ENCODE measurements at regions not wholly inside any gene's neighbourhood (a gene's known extent, or its start where the extent isn't known, plus 50 kb on each side); places are given as distances from the start of the nearest gene placed in this dataset.
A peak's percentile ranks its signal among the peaks of the same experiment; 100 is the strongest.

DNA sequence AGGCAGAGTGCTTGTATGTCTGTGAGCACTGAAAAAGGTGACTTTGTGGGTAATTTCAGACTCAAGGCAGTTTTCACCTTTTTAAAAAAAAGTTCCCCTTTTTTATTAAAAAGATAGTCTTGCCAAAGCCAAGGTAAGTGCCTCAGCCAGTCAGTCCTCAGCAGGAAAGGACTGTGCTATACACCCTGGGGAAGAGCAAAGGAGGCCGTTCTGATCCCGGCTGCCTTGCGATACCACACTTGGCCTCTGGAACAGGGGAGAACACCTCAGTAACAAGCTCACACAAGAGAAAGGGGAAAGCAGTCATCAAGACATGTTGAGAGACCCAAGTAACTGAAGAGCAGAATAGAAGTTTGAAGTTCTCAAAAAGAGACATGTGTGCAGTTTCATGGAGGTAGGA, 541.7 kb downstream of the BCOR start:
- H4K5ac ChIP-seq (ENCODE audit: insufficient read length, low read depth, low read length) = no peak overlapping the region
- peaks cover 53 to 76% of the 10 kb centered on the region in 2 experiments for H3K9me3 Mint-ChIP-seq
- H3K79me1 ChIP-seq (ENCODE audit: insufficient read depth, low read depth, low read length, poor library complexity, severe bottlenecking) = no peaks in the 10 kb centered on the region
- H3K4me1 Mint-ChIP-seq = no peaks in the 10 kb centered on the region
- H2AK5ac ChIP-seq (ENCODE audit: insufficient read length, low read length) = no peak overlapping the region
- no peak overlapping the region for H3K14ac ChIP-seq (ENCODE audit: insufficient read depth, low read length)
- H3K9ac ChIP-seq (ENCODE audit: extremely low read depth, insufficient read length, low read length) = no peak overlapping the region
- H2BK12ac ChIP-seq (ENCODE audit: insufficient read length, low read depth, low read length) = no peak overlapping the region
- no peak overlapping the region for H3K27ac ChIP-seq (ENCODE audit: insufficient read length, low read depth, low read length)
- no peak overlapping the region for H3T11ph ChIP-seq (ENCODE audit: low read length)
- no peak overlapping the region for H2AFZ ChIP-seq (ENCODE audit: low read length)
- peaks cover 2 to 14% (median 12%) of the 10 kb centered on the region in 3 experiments; a peak in 6 of 7 replicates for H3K36me3 Mint-ChIP-seq (ENCODE audit: insufficient read depth in 1 of 3, low read depth in 3 of 3)
- no peak overlapping the region for H3K18ac ChIP-seq (ENCODE audit: insufficient read length, low read depth, low read length)
- H3K27me3 Mint-ChIP-seq (ENCODE audit: low read depth) = peaks cover 6% of the 10 kb centered on the region
- peak; percentile 36 for DNase-seq
- H3K23ac ChIP-seq (ENCODE audit: insufficient read length, low read depth, low read length) = no peak overlapping the region
- TF ChIP-seq, protein P1, sequence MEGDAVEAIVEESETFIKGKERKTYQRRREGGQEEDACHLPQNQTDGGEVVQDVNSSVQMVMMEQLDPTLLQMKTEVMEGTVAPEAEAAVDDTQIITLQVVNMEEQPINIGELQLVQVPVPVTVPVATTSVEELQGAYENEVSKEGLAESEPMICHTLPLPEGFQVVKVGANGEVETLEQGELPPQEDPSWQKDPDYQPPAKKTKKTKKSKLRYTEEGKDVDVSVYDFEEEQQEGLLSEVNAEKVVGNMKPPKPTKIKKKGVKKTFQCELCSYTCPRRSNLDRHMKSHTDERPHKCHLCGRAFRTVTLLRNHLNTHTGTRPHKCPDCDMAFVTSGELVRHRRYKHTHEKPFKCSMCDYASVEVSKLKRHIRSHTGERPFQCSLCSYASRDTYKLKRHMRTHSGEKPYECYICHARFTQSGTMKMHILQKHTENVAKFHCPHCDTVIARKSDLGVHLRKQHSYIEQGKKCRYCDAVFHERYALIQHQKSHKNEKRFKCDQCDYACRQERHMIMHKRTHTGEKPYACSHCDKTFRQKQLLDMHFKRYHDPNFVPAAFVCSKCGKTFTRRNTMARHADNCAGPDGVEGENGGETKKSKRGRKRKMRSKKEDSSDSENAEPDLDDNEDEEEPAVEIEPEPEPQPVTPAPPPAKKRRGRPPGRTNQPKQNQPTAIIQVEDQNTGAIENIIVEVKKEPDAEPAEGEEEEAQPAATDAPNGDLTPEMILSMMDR (conservative IDR thresholded peaks at IDR 0.05) = 0 out of 3 replicates have a peak, but pooled peaks have one; percentile 14
- H4K20me1 ChIP-seq (ENCODE audit: control insufficient read depth, insufficient read depth, insufficient read length) = no peaks in the 10 kb centered on the region
- H3K4me1 ChIP-seq (ENCODE audit: insufficient read depth, low read length) = no peaks in the 10 kb centered on the region
- no CpG with 5 or more reads among the region's 3 CpGs for WGBS (ENCODE audit: extremely low coverage, insufficient read length, low lambda C conversion rate)
- H3K27ac Mint-ChIP-seq = no peak overlapping the region
- H3K4me2 ChIP-seq (ENCODE audit: insufficient read depth, insufficient read length, low read length) = no peak overlapping the region
- H4K8ac ChIP-seq (replicated peaks; ENCODE audit: insufficient read length, low read depth, low read length) = no peak overlapping the region
- H3K27me3 ChIP-seq (ENCODE audit: insufficient read depth, low read length) = no peaks in the 10 kb centered on the region
- no peak overlapping the region for H2BK20ac ChIP-seq (ENCODE audit: low read depth, low read length, poor library complexity, severe bottlenecking)
- H3K56ac ChIP-seq (ENCODE audit: insufficient read length, low read depth, low read length) = no peak overlapping the region
- H2BK15ac ChIP-seq (ENCODE audit: low read depth, low read length) = no peak overlapping the region
- no peak overlapping the region for H3K4me3 Mint-ChIP-seq
- no peaks in the 10 kb centered on the region for H3K79me2 ChIP-seq (ENCODE audit: insufficient read depth, low read length)
- H4K91ac ChIP-seq (ENCODE audit: insufficient read length, low read depth, low read length) = no peak overlapping the region
- no peak overlapping the region for H3K4ac ChIP-seq (ENCODE audit: low read depth, low read length)
- H3K23me2 ChIP-seq (ENCODE audit: insufficient read length, low read depth, low read length, poor library complexity, severe bottlenecking) = no peaks in the 10 kb centered on the region
- H2BK5ac ChIP-seq (ENCODE audit: insufficient read length, low read length) = no peak overlapping the region
- no peaks in the 10 kb centered on the region for H3K9me3 ChIP-seq (ENCODE audit: control insufficient read depth, low read depth, low read length)
- H2BK120ac ChIP-seq (ENCODE audit: low read depth, low read length, poor library complexity, severe bottlenecking) = no peak overlapping the region

All from H9 (cell line).